PFSK-1 (cell line): ENCODE measurements at regions not wholly inside any gene's neighbourhood (a gene's known extent, or its start where the extent isn't known, plus 50 kb on each side); places are given as distances from the start of the nearest gene placed in this dataset.

Experiments used
- REST ChIP-seq, 2 experiments: IDR thresholded peaks; 2 replicates each; pipeline versions ENCODE4 v1.6.1 to v1.8.0; 2011 to 2012; ENCODE audit warnings: low read depth in 2 of 2, low read length in 2 of 2, control low read depth in 1 of 2, inconsistent platforms in 1 of 2, mild to moderate bottlenecking in 1 of 2, moderate library complexity in 1 of 2; ENCODE audit not compliant: insufficient read depth in 1 of 2
- TAF1 ChIP-seq: IDR thresholded peaks from 2 replicates; pipeline ENCODE4 v1.6.1; 2012; ENCODE audit warnings: low read length, control low read depth, borderline replicate concordance; ENCODE audit not compliant: insufficient read depth

GRCh38 chr10:59585046-59585700 lies 124.5 kb downstream of the SLC16A9 start:
- TF ChIP-seq TAF1 (no peak), REST (IDR thresholded peaks at IDR 0.05; ENCODE audit: insufficient read depth in 1 of 2, low read depth in 2 of 2, low read length in 2 of 2) (no peak)
